ENCODE measurements at regions not wholly inside any gene's neighbourhood (a gene's known extent, or its start where the extent isn't known, plus 50 kb on each side); places are given as distances from the start of the nearest gene placed in this dataset.

DNA sequence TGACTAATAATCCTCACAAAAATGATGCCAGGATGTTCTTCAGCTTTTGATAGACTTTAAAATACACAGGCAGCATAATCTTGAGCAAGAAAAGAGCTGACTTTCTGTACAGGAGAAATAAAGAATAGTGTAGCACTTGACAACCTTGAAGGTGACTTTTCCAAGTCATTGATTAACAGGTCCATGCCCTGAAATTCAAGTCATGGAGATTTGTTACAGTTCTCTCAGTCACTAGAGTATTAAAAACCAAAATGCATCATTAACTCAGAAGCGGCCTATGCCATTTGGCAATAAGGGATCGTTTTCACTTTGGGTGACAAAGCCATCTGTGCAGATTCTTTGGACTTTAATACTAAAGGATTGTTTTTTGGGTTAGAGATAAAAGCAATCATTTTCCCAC lies 692.7 kb upstream of the SGO1 start:
- TF ChIP-seq CTCF (conservative IDR thresholded peaks at IDR 0.05 in 1 of 2, IDR thresholded peaks at IDR 0.05 in 1 of 2; ENCODE audit: extremely low read depth in 1 of 2, insufficient read depth in 1 of 2, low read depth in 1 of 2, low read length in 2 of 2) (no peak), EZH2 (IDR thresholded peaks at IDR 0.05; ENCODE audit: borderline replicate concordance, low read length) (no peak)

Measured in mammary epithelial cell (primary cell).